Mesendoderm (in vitro differentiated cells): ENCODE measurements at regions not wholly inside any gene's neighbourhood (a gene's known extent, or its start where the extent isn't known, plus 50 kb on each side); places are given as distances from the start of the nearest gene placed in this dataset.

ENCODE experiments used
- DNase-seq: peaks from one replicate; pipeline ENCODE4 v3.0.0; 2013
- H2AK5ac ChIP-seq: 2 replicates; pipeline ENCODE4 v1.6.1; 2013; ENCODE audit warnings: low read length, inconsistent platforms
- H2BK120ac ChIP-seq: 2 replicates; pipeline ENCODE4 v1.6.1; 2013; ENCODE audit warnings: low read depth, mild to moderate bottlenecking, low read length, moderate library complexity, mixed read lengths
- H2BK15ac ChIP-seq: replicated peaks from 2 replicates; pipeline ENCODE4 v1.6.1; 2013; ENCODE audit warnings: low read depth, mild to moderate bottlenecking, moderate library complexity
- H2BK5ac ChIP-seq: 2 replicates; pipeline ENCODE4 v1.6.1; 2013; ENCODE audit warnings: low read length, inconsistent platforms
- H3K18ac ChIP-seq: 2 replicates; pipeline ENCODE4 v1.6.1; 2013; ENCODE audit warnings: mild to moderate bottlenecking, low read length, mixed read lengths
- H3K23ac ChIP-seq: one replicate; pipeline ENCODE4 v1.6.1; 2013; ENCODE audit warnings: low read length
- H3K27ac ChIP-seq: 2 replicates; pipeline ENCODE4 v1.5.1; 2013; ENCODE audit warnings: low read depth, mild to moderate bottlenecking, inconsistent platforms, low read length, moderate library complexity
- H3K27me3 ChIP-seq: 2 replicates; pipeline ENCODE4 v1.6.1; 2013; ENCODE audit warnings: low read length, control low read depth, mild to moderate bottlenecking, inconsistent platforms; ENCODE audit not compliant: insufficient read depth, poor library complexity
- H3K36me3 ChIP-seq: 2 replicates; pipeline ENCODE4 v1.6.1; 2013; ENCODE audit warnings: low read length, inconsistent platforms; ENCODE audit not compliant: control insufficient read depth, insufficient read depth
- H3K4ac ChIP-seq: one replicate; pipeline ENCODE4 v1.6.1; 2013; ENCODE audit warnings: low read depth, mild to moderate bottlenecking, low read length, moderate library complexity
- H3K4me1 ChIP-seq: 2 replicates; pipeline ENCODE4 v1.6.1; 2013; ENCODE audit warnings: low read depth, low read length, inconsistent platforms; ENCODE audit not compliant: control insufficient read depth
- H3K4me2 ChIP-seq: 2 replicates; pipeline ENCODE4 v1.6.1; 2013; ENCODE audit warnings: low read length
- H3K4me3 ChIP-seq: 2 replicates; pipeline ENCODE4 v1.5.1; 2013; ENCODE audit warnings: mild to moderate bottlenecking, low read length
- H3K56ac ChIP-seq: one replicate; pipeline ENCODE4 v1.6.1; 2013; ENCODE audit warnings: low read length
- H3K79me1 ChIP-seq: 2 replicates; pipeline ENCODE4 v1.6.1; 2013; ENCODE audit warnings: low read length, inconsistent platforms
- H3K79me2 ChIP-seq: 2 replicates; pipeline ENCODE4 v1.6.1; 2013; ENCODE audit warnings: mild to moderate bottlenecking, low read length; ENCODE audit not compliant: control insufficient read depth, insufficient read depth
- H3K9ac ChIP-seq: 2 replicates; pipeline ENCODE4 v1.6.1; 2013; ENCODE audit warnings: low read length, inconsistent platforms
- H4K5ac ChIP-seq: one replicate; pipeline ENCODE4 v1.6.1; 2013; ENCODE audit warnings: low read length
- H4K8ac ChIP-seq: one replicate; pipeline ENCODE4 v1.6.1; 2013; ENCODE audit warnings: low read depth, mild to moderate bottlenecking, control low read depth, low read length, moderate library complexity
- WGBS: extraction: QIAGEN DNeasy Blood & Tissue Kit; methylation state at CpG from one replicate; pipeline ENCODE4 v1.1.7; 2013; ENCODE audit warnings: low lambda C conversion rate, missing lambda C conversion rate; ENCODE audit not compliant: insufficient coverage; ENCODE audit errors: extremely low coverage; 5-methylcytosine and 5-hydroxymethylcytosine counted together

- Histone ChIP-seq H3K9ac (no peak overlapping the region), H3K23ac (no peak overlapping the region), H4K5ac (no peak overlapping the region), H2BK5ac (no peak overlapping the region), H3K27me3 (peaks cover 1% of the 10 kb centered on the region), H3K27ac (no peak overlapping the region), H3K79me1 (no peaks in the 10 kb centered on the region), H3K79me2 (no peaks in the 10 kb centered on the region), H2AK5ac (no peak overlapping the region), H3K36me3 (no peaks in the 10 kb centered on the region), H3K18ac (no peak overlapping the region), H2BK120ac (no peak overlapping the region), H3K4me3 (no peak overlapping the region), H4K8ac (no peak overlapping the region), H3K4me2 (no peak overlapping the region), H3K4ac (no peak overlapping the region), H3K4me1 (no peaks in the 10 kb centered on the region), H2BK15ac (no peak overlapping the region), H3K56ac (no peak overlapping the region)
- WGBS, result no CpG with 5 or more reads among the region's 2 CpGs
- no peak for DNase-seq
These were observed 51.9 kb upstream of the IRF2 start for GRCh38 chr4:184526228-184526627.
